ENCODE measurements at regions not wholly inside any gene's neighbourhood (a gene's known extent, or its start where the extent isn't known, plus 50 kb on each side); places are given as distances from the start of the nearest gene placed in this dataset.

GRCh38 chr10:78274491-78274890 is 240.8 kb downstream of the RPS24 start:
- Histone ChIP-seq H3K9me3 (ENCODE audit: control insufficient read depth, insufficient read depth, low read depth, low read length) (no peaks in the 10 kb centered on the region), H4K20me1 (ENCODE audit: control insufficient read depth, extremely low read depth, insufficient read depth, low read length) (no peaks in the 10 kb centered on the region), H3K9ac (ENCODE audit: insufficient read depth, low read length) (no peak overlapping the region), H3K4me1 (ENCODE audit: control insufficient read depth, extremely low read depth, insufficient read depth, low read length) (no peaks in the 10 kb centered on the region), H2AFZ (ENCODE audit: low read length) (no peak overlapping the region), H3K27me3 (ENCODE audit: control insufficient read depth, insufficient read depth, low read length) (no peaks in the 10 kb centered on the region), H3K36me3 (ENCODE audit: control insufficient read depth, insufficient read depth, low read length) (no peaks in the 10 kb centered on the region), H3K4me3 (replicated peaks in 1 of 4; ENCODE audit: control extremely low read depth in 1 of 4, insufficient read depth in 1 of 4, low read depth in 3 of 4, low read length in 4 of 4) (no peak overlapping the region), H3K27ac (ENCODE audit: insufficient read depth, low read length) (no peak overlapping the region), H3K4me2 (ENCODE audit: extremely low read depth, insufficient read depth, low read length) (no peak overlapping the region), H3K79me2 (ENCODE audit: control insufficient read depth, insufficient read depth, low read length) (no peaks in the 10 kb centered on the region)
- TF ChIP-seq CTCF (conservative IDR thresholded peaks at IDR 0.05 in 1 of 2, IDR thresholded peaks at IDR 0.05 in 1 of 2; ENCODE audit: low read depth in 1 of 2, low read length in 2 of 2), result no peak
- TF ChIP-seq EZH2 (IDR thresholded peaks at IDR 0.05; ENCODE audit: low read length, missing control alignments), result no peak
- no peak for DNase-seq (ENCODE audit: low read depth in 2 of 2)

DNA sequence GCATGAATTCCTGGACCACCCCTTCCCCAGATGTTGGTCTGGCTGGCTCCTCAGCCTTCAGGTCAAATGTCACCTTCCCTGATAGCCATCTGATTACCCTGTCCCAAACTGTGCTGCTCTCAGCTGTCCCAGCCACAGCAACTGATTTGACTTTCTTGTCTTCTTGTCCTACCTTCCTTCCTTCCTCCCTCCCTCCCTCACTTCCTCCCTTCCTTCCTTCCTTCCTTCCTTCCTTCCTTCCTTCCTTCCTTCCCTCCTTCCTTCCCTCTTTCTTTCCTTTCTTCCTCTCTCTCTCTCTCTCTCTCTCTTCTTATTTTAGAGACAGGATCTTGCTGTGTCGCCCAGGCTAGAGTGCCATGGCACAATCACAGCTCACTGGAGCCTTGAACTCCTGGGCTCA is 242.5 kb downstream of the RPS24 start:
- H3K4me1 ChIP-seq (ENCODE audit: control insufficient read depth, extremely low read depth, insufficient read depth, low read length), result no peaks in the 10 kb centered on the region
- H3K4me3 ChIP-seq (replicated peaks in 1 of 4; ENCODE audit: control extremely low read depth in 1 of 4, insufficient read depth in 1 of 4, low read depth in 3 of 4, low read length in 4 of 4), result no peak overlapping the region
- no peaks in the 10 kb centered on the region for H3K9me3 ChIP-seq (ENCODE audit: control insufficient read depth, insufficient read depth, low read depth, low read length)
- H3K27ac ChIP-seq (ENCODE audit: insufficient read depth, low read length), result no peak overlapping the region
- H3K79me2 ChIP-seq (ENCODE audit: control insufficient read depth, insufficient read depth, low read length), result no peaks in the 10 kb centered on the region
- DNase-seq (ENCODE audit: low read depth in 2 of 2), result no peak
- H3K27me3 ChIP-seq (ENCODE audit: control insufficient read depth, insufficient read depth, low read length), result no peaks in the 10 kb centered on the region
- H2AFZ ChIP-seq (ENCODE audit: low read length), result no peak overlapping the region
- no peaks in the 10 kb centered on the region for H4K20me1 ChIP-seq (ENCODE audit: control insufficient read depth, extremely low read depth, insufficient read depth, low read length)
- H3K9ac ChIP-seq (ENCODE audit: insufficient read depth, low read length), result no peak overlapping the region
- TF ChIP-seq EZH2 (IDR thresholded peaks at IDR 0.05; ENCODE audit: low read length, missing control alignments), result no peak
- TF ChIP-seq CTCF (conservative IDR thresholded peaks at IDR 0.05 in 1 of 2, IDR thresholded peaks at IDR 0.05 in 1 of 2; ENCODE audit: low read depth in 1 of 2, low read length in 2 of 2), result no peak
- no peak overlapping the region for H3K4me2 ChIP-seq (ENCODE audit: extremely low read depth, insufficient read depth, low read length)
- H3K36me3 ChIP-seq (ENCODE audit: control insufficient read depth, insufficient read depth, low read length), result no peaks in the 10 kb centered on the region

DNA sequence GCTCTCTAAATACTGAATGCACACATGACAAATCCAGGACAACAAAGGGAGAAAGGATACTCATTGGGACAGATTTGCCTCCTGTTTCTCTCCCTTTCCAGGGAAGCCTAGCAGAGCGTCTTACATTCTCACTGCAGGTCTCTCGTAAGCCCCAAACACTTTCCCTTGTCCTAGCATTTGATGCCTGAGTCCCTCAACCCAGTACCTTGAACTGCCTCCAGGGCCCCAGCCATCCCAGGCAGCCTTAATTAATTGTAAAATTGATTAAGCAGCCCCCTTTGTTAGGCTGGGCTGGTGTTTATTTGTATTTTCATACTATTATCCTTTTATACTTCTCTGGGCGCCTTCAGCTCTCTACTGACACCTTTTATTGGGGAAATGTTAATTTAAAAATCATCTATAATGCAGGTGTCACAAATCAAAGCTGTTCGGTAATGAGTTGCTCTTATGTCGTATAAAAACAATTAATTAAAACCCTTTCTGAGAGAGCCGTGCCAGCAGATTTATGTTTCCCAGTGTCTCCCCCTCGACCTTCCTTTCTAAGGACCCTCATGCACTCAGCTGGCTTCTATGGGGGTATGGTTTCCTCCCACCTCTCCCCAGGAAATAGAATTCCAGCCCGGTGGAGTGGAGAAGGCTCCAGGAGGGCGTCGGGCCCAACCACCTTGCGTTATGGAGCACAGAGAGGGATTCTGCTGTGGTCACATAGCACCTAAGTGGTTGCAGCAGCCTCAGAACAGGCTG is 243.8 kb downstream of the RPS24 start:
- Histone ChIP-seq H3K79me2 (ENCODE audit: control insufficient read depth, insufficient read depth, low read length) (no peaks in the 10 kb centered on the region), H3K9me3 (ENCODE audit: control insufficient read depth, insufficient read depth, low read depth, low read length) (no peaks in the 10 kb centered on the region), H3K4me1 (ENCODE audit: control insufficient read depth, extremely low read depth, insufficient read depth, low read length) (no peaks in the 10 kb centered on the region), H3K4me3 (replicated peaks in 1 of 4; ENCODE audit: control extremely low read depth in 1 of 4, insufficient read depth in 1 of 4, low read depth in 3 of 4, low read length in 4 of 4) (no peak overlapping the region), H3K36me3 (ENCODE audit: control insufficient read depth, insufficient read depth, low read length) (no peaks in the 10 kb centered on the region), H3K4me2 (ENCODE audit: extremely low read depth, insufficient read depth, low read length) (no peak overlapping the region), H3K27me3 (ENCODE audit: control insufficient read depth, insufficient read depth, low read length) (no peaks in the 10 kb centered on the region), H2AFZ (ENCODE audit: low read length) (no peak overlapping the region), H3K27ac (ENCODE audit: insufficient read depth, low read length) (no peak overlapping the region), H3K9ac (ENCODE audit: insufficient read depth, low read length) (no peak overlapping the region), H4K20me1 (ENCODE audit: control insufficient read depth, extremely low read depth, insufficient read depth, low read length) (no peaks in the 10 kb centered on the region)
- DNase-seq (ENCODE audit: low read depth in 2 of 2), result no peak
- TF ChIP-seq CTCF (conservative IDR thresholded peaks at IDR 0.05 in 1 of 2, IDR thresholded peaks at IDR 0.05 in 1 of 2; ENCODE audit: low read depth in 1 of 2, low read length in 2 of 2) (no peak), EZH2 (IDR thresholded peaks at IDR 0.05; ENCODE audit: low read length, missing control alignments) (no peak)
